Right renal cortex interstitium (tissue), 3 donors: ENCODE measurements at regions not wholly inside any gene's neighbourhood (a gene's known extent, or its start where the extent isn't known, plus 50 kb on each side); places are given as distances from the start of the nearest gene placed in this dataset.
A peak's percentile ranks its signal among the peaks of the same experiment; 100 is the strongest.
"Not testable (repeated sequence)": the region's sequence is repeated elsewhere in the genome, so short reads cannot be mapped to it uniquely, and the experiment has no call there.

Source experiments
- DNase-seq, 3 donors: peaks; one replicate each; pipeline ENCODE4 v3.0.0-alpha.2; 2013; ENCODE audit warnings: low read depth in 3 of 3, low spot score in 2 of 3

DNA sequence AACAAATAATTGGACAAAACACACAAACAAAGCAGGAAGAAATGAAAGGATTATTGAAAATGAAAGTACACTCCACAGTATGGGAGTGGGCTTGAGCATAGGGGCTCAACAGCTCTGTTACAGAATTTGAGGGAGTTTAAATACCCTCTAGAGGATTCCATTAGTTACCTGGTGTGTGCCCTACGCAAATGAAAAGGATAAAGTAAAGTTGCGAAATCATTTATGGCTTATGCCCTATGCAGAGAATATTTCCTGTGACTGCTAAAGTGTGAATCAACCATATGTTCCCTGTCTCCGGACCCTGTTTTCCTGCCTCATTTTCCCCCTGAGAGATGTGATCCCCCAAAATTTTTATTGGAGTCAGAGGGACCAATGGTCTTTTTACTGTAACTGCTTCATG lies 634.6 kb upstream of the CNTNAP2 start:
- no peak for DNase-seq

DNA sequence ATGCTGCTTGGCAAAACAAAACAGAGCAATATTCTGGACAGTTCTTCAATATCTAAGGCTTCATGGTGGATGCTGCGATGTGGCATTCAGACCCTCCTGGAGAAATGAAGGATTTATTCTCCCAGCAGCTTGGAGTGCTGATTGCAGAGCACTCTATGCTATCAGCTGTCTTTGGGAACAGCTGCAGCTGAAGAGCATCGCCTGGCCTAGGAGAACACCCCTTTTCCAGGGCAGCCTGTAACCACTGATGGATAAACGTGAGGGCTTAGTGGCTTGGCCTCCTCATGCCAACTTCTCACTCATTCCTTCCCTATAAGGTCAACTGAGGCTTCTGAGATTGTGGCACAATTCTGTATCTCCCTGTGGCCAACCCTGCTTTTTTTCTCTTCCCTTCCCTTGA lies 638.1 kb upstream of the CNTNAP2 start:
- no peak for DNase-seq

DNA sequence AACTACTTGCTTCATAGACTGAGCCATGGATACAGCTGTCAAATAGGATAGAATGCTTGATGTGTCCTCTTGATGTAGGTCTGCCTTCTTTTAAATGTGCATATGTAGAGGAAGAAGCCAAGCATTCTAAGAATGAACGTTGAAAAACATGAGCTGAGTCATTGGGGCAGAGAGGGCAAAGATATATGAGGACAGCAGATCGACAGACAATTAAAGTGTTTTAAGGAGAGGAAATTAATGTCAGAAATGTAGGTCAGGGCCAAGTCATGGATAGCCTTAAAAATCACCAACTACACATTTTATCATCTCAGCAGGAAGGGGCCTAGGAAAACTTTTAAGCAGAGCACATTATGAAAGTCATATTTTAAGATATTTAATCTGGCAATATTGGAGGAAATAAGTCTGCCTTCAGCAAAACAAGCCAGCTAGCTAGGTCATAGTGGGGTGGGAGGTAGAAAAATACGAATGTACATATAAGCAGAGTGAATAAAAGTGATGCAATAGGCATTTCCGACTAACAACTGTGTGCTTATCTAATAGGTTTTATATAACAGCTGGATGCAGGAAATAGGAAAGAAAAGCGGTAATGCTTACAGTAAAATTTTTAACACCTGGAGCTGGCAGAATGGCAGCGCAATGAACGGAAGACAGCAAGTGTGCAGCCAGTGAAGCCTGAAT lies 638.3 kb upstream of the TPK1 start:
- peak in 2 of 3 donors; percentile 10 to 40 for DNase-seq

DNA sequence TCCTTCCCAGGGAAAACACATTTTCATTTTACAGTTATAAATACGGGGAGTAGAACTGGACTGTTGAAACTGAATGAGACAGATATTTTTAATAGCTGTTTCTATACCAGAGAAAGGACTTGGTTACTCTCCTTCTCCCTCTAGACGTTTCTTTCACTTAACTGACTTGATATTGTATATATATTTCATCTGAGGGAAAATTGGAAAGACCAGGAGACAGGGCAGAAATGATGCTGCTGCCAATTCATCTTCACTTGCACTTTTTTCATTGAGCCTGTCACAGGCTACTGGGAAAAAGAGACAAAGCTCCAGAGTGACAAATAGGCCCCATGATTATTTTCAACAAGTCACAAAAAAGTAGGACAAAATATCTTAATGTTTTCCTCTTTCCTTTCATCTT lies 636.0 kb upstream of the TPK1 start:
- no peak for DNase-seq

DNA sequence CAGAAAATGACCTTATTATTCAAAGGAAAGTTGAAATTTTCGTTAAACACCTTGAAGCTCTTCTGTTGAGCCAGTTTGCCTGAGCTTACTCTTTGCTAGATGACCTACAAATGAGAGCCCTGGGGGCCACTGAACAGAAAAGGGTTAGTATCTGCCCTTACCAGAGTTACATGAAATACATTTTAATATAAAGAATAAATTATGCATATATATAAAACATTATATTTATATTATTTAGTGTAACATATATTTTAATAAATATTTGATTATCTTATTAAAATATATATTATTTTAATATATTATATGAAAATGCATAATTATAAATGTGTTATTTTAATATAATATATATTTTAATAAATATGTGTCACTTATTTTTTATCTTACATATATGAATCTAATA lies 628.4 kb upstream of the TPK1 start:
- DNase-seq = no peak

DNA sequence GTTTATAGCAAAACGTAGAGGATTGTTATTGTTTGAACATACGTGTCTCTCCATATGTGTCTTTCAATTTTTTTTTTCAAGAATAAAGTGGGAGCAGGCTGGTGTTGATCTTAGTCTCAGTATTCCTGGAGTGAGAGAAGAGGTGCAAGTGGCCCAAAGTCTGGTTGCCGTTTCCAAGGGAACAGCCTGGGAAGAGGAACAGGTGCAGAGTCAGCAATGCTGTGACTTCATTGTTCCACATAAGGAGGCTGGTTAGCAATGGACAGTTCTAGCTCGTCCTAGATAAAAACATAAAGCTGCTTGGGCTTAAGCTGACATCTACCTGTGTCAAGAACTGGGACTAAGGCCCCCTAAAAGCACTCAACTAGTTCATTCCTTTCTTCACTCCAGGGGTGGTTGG lies 626.6 kb upstream of the TPK1 start:
- DNase-seq = no peak

DNA sequence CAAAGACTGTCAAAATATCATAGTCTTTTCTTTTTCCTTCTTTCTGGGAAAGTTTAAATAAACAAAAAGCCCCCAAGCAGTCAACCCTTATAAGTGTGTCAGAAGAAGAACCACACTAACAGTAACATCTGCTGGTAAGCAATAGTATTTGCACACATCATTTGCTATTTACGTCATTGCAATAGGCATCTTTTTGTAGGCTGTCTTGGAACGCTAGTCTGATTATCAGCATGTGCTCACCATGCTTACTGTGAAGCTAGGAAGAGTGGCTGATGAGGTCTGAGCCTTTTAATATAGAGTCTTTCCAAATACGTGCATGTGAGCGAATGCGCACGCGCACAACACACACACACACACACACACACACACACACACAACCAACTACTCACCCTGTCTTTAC lies 599.0 kb upstream of the TPK1 start:
- no peak for DNase-seq

DNA sequence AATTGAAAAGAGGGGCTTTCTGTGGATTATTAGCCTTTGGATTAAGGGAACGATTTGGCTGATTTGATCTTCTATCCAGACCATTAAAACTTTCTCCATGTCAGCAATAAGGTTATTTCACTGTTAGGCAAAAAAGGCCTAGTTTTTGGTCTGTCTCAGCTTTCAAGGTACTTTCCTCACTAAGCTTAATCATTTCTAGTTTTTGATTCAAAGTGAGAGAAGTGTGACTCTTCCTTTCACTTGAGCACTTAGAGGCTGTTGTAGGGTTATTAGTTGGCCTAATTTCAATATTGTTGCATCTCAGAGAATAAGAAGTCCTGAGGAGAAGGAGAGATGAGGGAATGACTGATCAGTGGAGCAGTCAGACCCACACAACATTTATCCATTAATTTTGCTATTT lies 596.0 kb upstream of the TPK1 start:
- no peak for DNase-seq

DNA sequence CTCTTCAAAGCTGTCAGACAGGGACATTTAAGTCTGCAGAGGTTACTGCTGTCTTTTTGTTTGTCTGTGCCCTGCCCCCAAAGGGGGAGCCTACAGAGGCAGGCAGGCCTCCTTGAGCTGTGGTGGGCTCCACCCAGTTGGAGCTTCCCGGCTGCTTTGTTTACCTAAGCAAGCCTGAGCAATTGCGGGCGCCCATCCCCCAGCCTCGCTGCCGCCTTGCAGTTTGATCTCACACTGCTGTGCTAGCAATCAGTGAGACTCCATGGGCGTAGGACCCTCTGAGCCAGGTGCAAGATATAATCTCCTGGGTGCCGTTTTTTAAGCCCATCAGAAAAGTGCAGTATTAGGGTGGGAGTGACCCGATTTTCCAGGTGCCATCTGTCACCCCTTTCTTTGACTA lies 582.6 kb upstream of the TPK1 start:
- not testable (repeated sequence) for DNase-seq

DNA sequence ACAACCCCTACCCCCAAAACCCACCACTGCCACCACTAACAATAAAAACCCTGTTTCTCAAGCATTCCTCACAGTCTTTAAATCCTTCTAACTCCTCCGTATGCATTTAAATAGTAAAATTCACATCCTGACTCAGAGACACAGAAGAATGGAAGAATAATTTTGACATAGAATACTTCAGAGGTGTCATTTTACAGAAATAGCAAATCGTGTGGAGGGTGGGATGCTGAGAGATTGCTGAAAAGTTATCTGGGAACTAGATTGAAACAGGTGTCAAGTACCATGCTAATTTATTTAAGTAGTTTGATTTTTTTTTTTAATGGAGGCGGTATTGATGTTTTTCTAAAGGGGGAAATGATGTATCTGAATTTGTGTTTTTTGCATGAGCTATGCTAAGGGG lies 575.2 kb upstream of the TPK1 start:
- no peak for DNase-seq

DNA sequence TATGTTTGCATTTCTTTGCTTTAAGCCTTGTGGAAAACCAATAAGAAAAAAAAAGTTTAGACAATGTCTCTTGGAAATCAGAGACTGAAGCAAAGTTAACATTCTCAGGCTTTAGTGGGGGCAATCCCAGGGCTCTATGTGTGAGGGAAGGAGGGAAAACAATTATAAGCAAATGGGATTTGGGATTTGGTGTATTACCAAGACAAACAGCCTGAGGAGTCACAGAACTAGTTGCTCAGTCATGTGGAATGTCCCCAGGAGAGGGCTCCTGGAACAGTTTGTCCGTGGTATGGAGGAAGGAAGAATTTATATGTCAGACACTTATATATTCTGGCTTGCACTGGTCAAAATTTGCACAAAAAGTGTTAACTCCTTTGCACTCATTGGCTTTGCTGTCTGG lies 562.9 kb upstream of the TPK1 start:
- DNase-seq = no peak

DNA sequence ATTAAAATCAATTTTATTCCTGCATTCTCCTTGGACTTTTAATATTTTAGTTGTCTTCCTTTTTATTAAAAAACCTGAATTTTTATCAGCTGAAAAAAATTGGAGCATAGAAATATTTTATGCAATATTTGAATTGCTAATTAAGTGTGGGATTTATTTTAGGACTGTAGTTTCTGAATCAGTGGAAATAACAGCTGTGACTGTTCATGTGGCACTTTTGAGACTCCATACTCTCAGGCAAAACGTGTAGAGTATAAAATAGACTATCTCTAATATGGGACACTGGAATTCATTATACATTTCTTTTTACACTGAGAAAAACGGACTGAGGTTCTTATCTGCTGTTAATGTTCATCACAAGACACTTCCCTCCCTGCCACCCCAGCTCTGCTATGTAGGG lies 558.3 kb upstream of the TPK1 start:
- DNase-seq = no peak

DNA sequence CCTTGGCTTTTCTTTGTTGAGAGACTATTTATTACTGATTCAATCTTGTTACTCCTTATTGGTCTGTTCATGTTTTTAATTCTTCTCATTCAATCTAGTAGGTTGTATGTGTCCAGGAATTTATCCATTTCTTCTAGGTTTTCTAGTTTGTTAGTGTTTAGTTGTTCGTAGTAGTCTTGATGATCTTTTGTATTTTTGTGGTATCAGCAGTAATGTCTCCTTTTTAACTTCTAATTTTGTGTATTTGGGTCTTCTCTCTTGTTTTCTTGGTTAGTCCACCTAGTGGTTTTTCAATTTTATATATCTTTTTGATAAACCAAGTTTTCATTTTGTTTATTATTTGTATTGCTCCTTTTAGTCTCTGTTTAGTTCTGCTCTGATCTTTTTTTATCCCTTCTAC lies 546.9 kb upstream of the TPK1 start:
- no peak for DNase-seq

DNA sequence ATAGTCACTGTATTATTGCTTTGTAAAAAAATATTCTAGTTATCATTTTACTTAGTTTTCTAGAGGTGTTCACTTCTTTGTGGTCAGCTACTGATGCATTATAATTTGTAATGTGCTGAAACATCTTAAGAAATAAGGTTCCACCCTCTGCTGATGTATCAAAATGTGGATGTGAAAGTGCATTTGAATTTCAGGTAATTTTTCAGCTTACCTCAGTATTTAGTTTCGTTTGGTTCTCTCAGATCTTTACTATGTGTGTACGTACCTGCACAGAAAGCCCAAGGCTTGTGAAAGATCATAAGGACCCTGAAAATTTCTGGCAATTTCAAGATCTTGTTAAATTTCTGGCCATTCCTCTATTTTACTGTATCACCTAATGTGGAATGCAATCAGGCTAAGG lies 542.3 kb upstream of the TPK1 start:
- no peak for DNase-seq

DNA sequence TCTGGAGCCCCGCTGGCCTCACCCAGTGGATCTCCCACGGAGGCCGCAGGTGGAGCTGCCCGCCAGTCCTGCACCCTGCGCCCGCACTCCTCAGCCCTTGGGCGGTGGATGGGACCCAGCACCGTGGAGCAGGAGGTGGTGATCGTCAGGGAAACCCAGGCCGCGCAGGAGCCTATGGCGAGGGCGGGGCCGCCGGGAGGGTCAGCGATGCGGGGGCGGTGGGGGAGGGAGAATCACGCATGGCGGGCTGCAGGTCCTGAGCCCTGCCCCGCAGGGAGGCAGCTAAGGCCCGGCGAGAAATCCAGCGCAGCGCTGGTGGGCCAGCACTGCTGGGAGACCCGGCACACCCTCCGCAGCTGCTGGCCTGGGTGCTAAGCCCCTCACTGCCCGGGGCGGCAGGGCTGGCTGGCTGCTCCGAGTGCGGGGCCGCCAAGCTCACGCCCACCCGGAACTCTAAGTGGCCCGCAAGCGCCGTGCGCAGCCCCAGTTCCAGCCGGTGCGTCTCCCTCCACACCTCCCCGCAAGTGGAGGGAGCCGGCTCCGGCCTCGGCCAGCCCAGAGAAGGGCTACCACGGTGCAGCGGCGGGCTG lies 524.8 kb upstream of the TPK1 start:
- no peak for DNase-seq

DNA sequence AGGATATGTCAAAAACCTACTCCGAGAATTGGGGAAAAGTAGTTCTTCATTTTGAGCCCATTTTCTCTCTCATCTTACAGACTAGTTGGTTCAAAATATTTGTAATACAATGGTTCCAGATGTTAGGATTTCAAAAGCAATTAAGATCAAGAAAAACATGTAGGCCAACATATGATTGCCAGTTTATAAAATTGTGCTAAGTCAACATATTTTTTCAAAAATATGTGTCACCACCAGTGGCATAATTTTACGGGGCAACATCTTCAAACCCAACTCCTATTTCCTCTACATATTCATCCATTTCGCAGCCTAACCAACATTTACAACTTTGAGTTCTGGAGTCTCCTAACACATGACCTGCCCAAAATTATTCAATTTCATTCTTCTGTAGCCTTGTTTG lies 514.5 kb upstream of the TPK1 start:
- no peak for DNase-seq

DNA sequence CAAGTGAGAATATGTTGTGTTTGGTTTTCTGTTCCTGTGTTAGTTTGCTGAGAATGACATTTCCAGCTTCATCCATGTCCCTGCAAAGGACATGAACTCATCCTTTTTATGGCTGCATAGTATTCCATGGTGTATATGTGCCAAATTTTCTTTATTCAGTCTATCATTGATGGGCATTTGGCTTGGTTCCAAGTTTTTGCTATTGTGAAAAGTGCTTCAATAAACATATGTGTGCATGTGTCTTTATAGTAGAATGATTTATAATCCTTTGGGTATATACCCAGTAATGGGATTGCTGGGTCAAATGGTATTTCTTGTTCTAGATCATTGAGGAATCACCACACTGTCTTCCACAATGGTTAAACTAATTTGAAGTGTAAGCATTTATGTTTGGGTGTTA lies 513.6 kb upstream of the TPK1 start:
- DNase-seq = not testable (repeated sequence)

DNA sequence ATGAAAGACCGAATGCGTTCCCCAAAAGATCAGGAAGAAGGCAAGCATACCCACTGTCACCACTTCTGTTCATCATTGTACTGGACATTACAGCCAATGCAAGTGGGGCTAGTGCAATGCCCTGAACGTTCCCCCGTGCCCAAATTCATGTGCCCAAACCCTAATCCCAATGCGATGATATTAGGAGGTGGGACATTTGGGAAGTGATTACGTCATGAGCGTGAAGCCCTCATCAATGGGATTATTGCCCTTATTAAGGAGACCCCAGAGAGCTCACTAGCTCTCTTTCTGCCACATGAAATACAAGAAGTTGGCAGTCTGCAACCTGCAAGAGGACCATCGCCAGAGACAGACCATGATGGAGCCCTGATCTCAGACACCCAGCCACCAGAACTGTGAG lies 511.4 kb upstream of the TPK1 start:
- DNase-seq = no peak

DNA sequence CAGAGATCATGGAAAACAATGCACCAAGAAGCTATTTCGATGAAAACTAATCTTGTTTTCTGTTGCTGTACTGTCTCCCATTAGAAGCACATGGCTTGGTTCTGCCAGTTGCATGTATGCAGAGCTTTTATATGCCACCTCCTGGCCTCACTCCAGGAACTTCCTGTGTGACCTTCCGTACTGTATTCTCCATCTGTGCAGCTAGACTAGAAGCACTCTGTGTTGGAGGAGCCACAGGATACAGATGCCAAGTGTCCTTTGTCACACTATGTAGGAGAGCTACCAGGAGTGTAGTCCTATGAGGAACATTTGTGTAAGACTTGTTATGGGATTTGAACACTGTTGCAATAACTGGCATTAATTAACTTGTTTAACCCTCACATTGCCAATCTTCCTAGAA lies 503.5 kb upstream of the TPK1 start:
- DNase-seq = no peak

DNA sequence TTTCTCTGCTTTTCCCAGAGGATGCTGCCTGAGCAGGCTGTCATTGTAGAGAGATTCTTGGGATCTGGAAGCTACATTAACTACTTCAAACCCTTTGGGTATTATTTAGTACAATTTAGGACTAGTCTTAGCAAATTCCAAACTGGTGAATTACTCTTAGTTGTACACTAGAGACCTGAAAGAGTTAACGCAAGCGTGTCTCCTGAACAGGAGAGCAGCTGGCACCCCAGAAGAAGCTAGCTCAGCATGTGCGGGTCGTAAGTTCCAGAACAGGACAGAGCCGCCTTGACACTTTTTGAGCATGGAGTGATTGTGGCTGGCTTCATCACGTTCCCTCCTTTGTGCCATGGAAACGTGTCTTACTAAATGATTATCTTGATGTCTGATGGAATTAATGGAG lies 495.7 kb upstream of the TPK1 start:
- no peak for DNase-seq

DNA sequence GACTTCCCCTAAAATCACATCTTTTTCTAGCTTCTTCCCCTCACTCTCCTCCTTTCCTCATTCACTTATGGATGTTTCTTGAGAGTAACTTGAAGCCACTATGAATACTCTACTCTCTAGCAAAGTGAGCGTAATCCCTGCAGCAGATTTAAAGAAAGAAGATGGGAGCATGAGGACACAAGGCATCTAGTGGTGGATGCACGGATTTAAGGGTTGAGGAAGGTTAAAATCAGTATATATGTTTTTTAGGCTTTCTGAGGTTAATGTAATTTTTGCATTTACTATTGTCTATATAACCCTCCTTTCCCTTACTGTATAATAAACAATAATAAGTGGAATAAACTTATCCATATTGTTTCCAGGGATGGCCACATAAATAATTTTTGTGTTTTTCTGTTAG lies 495.2 kb upstream of the TPK1 start:
- no peak for DNase-seq

DNA sequence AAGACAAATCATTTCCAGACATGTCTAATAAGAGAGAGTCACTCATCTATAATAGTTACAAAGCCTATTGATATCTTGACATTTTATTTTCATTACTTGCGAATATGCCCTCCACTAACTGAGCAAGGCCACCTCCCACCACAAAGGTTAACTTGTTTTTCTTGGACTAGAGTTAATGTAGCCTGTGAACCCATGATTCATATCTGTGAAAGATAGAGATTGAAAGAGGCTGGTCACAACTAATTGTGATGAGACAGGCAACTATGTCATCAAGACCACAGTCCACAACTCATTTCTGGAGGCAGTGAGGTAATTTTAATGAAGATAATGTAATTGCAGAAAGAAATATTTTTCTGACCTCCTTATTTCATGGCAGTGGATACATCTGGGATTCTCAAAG lies 491.8 kb upstream of the TPK1 start:
- no peak for DNase-seq

DNA sequence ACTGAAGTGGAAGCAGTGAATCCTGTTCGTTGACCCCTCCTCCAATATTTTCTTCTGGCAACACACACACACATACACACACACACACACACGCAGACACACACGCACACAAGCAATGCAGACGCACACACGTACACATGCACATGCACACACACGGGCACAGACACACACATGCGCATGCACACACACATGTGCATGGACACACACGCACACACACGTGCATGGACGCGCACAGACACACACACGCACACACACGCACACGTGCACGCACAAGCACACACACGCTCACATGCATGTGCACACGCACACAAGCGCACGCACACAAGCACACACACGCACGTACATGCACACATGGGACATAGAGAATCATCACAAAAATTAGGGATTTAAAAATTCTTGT lies 488.2 kb upstream of the TPK1 start:
- no peak for DNase-seq
